HG02798 (cell line): ENCODE measurements at regions not wholly inside any gene's neighbourhood (a gene's known extent, or its start where the extent isn't known, plus 50 kb on each side); places are given as distances from the start of the nearest gene placed in this dataset.
"Not testable (repeated sequence)": the region's sequence is repeated elsewhere in the genome, so short reads cannot be mapped to it uniquely, and the experiment has no call there.

ENCODE experiments used
- ATAC-seq: cut with Tn5 transposase; IDR thresholded peaks from one replicate; pipeline ENCODE4 v1.9.1; 2021; ENCODE audit warnings: mild to moderate bottlenecking; ENCODE audit not compliant: unreplicated experiment, poor library complexity

DNA sequence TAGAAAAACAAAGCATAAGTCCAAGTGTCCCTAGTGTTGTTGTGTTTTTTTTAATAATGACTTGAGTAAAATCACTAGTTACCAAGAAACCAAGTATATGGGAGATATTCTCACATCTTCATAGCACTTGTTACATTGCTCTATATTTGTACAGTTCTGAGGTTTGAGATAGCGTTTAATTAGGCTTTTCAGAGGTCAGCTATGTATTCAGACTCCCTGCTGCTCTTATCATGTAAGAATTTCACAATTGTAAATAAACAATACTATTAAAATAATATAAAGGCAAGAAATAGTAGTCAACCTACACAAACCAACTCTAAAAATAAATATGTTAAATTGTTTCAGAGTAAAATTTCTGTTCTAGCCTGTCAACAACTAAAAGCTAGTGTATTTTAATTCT is 761.9 kb upstream of the FAM174A start:
- no peak for ATAC-seq

DNA sequence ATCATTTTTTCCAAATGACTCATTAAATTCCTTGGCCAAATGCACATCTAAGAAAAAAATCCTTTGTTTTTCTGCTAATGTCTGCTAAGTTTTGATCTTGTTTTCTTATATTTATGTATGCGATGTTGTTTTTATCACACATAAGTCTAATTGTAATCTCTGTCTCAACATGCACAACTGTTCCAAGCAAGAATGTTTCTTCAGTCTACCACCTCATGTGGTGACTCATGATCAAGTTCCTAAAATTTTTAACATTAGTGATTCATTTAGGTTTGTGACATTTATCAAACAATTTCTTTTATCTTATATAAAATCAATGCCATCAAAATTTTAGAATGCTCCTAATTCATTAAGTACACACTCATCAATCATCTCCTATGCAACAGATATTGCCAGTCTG is 763.9 kb upstream of the FAM174A start:
- no peak for ATAC-seq

DNA sequence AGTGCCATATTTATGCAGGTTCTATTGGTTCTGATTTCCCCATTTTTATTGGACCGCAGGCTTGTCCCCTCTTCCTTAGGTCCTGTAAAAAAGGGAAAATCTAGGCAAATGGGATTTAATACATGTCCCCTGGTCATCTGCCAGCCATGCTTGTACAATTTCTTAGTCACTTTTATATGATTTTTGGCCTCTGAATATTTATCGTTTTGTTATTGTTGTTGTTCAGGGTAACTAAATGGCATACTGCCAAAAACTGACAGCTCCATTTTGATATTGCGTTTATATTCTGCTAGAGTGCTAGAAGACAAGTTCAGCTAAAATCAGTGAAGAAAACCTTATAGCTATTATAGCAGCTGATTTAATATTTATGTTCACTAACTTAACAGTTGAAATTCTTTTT is 770.2 kb upstream of the FAM174A start:
- no peak for ATAC-seq

DNA sequence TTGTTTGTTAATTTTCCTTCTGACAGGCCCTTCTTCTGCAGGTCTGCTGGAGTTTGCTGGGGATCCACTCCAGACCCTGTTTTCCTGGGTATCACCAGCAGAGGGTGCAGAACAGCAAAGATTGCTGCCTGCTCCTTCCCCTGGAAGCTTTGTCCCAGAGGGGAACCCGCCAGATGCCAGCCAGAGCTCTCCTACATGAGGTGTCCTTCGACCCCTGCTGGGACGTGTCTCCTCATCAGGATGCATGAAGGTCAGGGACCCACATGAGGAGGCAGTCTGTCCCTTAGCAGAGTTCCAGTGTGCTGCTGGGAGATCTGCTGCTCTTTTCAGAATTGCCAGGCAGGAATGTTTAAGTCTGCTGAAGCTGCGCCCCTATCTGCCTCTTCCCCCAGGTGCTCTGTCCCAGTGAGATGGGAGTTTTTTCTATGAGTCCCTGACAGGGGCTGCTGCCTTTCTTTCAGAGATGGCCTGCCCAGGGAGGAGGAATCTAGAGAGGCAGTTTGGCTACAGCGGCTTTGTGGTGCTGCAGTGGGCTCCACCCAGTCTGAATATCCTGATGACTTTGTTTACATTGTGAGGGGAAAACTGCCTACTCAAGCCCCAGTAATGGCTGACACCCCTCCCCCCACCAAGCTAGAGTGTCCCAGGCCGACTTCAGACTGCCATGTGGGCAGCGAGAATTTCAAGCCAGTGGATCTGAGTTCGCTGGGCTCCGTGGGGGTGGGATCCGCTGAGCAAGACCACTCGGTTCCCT is 772.0 kb upstream of the FAM174A start:
- no peak for ATAC-seq

DNA sequence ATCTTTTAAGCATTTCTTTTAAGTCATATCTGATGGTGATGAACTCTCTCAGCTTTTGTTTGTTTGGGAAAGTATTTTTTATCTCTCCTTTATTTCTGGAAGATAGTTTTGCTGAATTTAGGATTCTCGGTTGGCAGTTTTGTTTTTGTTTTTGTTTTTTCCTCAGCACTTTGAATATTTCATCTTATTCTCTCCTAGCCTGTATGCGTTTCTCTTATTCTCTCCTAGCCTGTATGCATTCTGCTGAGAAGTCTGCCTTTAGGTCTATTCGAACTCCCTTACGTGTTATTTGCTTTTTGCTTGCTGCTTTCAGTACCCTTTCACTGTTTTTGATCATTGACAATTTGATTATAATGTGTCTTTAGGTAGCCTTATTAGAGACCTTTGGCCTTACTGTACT is 787.8 kb upstream of the FAM174A start:
- no peak for ATAC-seq

DNA sequence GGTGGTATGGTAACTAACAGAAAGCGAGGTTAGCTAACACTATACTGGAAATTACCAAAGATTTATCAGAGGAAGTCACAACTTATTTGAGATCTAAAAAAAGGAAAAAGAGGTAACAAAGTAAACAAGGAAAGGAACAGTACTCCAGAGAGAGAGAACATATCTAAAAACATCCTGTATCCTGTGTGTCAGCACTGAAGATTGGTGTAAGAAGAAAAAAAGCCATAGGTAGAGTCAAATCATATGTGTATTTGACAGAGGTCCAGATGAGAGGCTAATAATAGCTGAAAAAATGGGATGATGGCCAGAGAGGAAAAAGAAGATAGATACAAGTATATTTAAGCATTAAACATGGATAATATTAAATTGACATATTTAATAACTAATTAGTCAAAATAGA is 802.0 kb upstream of the FAM174A start:
- not testable (repeated sequence) for ATAC-seq

DNA sequence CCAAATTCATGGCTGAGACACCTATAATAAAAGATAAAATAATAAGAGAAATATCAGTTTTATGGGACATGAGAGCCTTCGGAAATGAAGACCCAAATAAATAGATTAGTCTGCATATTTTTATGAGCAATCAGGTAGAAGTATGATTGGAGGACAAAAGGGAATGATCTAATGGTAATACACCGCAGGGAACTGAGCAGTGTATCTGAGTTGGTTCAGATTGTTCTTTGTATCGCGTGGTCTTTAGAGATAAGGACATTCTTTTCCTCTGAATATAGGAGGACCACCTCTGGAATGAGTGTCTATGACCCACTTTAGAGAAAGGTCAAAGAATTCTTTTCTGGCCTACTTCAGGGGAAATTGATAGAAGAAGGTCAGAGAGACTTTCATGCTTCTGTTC is 801.8 kb upstream of the CHD1 start:
- not testable (repeated sequence) for ATAC-seq

DNA sequence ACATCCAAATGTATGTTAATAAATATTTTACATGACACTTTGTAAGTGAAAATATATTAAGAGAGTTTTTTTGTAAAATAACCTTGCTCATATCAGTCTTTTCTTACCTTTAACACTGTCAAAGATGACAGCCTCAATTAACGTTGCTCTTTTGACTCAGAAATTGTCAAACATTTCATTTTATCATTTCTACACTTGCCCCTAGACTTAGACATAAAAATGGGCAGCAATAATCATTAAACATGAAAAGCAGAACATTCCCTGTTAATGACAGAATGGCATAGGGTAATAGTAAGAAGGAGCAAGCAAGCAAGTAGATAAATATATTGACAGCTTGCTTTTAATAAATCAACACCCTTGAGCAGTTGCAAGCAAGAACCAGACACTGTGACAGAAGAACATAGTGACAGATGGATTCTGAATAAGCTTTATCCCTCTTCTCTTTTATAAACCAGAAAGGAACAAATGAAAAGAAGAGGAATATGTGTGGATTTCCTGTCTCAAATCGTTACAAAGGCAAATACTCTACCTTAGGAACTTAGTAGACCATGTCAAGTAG is 796.0 kb upstream of the CHD1 start:
- no peak for ATAC-seq

DNA sequence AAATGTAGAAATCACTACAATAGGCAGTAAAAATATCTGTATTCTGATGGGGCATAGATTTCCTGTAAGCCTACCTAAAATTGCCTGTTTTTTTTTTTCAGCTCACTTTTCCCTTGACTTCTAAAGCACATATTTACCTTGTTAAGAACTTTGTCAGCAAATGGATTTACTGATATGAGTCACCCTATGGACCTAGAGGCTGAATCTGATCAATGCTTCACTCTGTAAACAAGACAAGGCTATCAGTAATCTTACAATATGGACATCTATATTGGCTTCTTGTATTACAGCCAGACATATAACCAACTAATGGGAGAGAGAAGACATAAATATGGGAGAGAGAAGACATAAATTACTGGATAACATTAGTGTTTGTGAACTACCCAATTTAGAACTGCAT is 792.7 kb upstream of the CHD1 start:
- ATAC-seq: no peak

DNA sequence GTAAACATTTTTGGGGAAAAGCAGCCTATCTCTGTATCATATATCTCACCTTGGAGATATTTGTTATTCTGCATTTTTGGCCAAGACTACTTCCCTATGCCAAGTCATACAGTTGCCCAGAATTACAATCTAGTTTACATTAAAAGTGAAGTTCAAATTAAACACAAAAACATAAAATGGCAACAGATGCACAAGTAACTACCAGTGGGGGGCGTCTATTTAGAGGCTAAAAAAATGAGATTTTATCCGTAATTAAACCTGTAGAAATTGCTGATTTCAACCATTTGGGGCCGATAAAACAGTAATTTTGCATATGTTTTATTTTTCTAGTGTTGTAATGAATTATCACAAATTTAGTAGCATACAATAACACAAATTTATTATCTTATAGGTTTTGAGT is 787.1 kb upstream of the CHD1 start:
- ATAC-seq: no peak

DNA sequence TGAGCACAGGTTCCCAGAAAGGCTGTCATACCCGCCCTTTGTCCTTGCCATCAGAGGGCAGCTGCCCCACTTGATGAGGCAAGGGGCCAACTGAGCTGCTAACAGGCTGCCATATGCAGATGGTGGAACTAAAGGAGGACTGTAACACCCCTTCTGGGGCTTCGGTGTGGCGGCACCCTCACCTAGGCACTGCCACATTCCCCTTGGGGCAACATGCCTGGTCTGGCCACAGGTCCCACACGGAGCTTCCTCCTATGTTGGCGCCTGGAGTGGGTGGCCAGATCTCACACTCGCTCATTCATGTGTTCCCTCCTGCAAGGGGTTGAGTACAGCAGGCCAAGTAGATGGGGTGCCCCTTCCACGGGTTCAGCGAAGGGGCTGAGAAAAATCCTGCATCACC is 777.4 kb upstream of the CHD1 start:
- ATAC-seq: no peak

DNA sequence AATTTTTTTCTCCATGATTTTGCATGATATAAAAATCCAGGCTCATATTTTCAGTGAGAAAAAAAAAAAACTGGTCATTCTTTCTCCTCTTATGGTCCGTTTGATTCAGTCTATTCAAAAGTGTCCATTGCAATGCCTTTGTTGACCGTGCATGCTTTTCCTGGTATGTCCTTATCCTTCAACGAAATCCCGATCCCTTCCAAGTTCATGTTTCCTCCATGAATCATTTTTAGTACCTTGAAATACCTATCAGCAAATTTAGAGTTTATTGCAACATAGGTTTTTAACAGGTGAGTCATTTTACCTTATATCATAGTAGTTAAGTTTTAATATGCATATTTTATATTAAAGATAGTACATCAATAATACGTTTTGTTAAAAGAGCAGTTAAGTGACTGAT is 773.8 kb upstream of the CHD1 start:
- ATAC-seq: no peak

DNA sequence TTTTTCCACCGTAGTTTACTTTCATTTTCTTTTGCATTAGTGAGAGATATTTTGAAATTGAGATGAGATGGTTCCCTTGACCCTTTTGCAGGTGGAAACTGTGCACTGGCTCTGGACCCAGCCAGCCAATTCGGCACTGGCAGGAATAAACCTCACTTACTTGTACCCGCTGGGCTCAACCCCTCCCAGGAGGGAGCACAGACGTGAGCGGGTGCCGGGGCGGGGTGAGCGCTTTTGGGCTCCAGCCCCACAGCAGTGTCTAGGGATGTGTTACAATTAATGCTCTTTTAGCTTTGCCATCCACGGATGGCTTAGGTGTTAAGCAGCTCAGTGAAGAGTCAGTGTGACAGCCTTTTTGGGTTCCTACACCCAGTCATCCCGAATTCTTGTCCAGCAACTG is 766.1 kb upstream of the CHD1 start:
- ATAC-seq: no peak

DNA sequence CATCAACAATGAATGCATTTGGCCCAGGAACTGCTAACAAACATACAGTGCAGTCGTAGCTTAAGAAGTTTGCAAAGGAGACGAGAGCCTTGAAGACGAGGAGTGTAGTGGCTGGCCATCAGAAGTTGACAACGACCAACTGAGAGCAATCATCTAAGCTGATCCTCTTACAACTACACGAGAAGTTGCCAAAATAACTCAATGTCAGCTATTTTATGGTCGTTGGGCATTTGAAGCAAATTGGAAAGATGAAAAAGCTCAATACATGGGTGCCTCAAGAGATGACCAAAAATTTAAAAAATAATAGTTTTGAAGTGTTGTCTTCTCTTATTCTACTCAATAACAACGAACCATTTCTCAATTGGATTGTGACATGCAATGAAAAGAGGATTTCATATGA is 757.7 kb upstream of the CHD1 start:
- no peak for ATAC-seq

DNA sequence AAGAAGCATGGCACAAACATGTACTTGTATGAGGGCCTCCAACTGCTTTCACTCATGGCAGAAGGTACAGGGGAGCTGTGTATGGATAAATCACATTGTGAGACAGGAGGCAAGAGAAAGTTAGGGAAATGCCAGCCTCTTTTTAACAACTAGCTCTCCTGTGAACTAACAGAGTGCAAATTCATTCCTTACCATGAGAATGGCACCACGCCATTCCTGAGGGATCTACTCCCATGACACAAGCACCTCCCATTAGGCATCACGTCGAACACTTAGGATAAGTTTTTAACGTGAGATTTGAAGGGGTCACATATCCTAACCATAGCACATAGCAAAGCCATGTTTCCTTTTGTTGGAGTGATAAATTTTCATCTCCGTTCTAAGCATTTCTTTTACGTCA is 747.2 kb upstream of the CHD1 start:
- no peak for ATAC-seq

DNA sequence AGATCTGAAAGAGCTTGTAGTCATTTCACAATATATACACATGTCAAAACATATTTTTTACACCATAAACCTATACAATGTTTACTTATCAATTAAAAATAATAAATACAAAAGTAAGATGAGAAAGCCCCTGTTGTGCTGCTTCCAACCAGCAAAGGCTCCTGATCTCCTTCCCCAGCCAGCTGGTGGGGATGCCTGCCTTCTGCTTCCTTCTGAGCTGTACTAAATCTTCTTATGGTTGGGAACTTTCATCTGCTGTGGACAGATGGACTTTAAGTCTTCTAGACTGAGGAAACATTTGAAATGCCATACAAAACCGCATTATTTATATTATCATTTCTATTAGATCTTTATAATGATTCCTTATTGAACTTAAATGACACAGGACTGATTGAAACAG is 745.3 kb upstream of the CHD1 start:
- no peak for ATAC-seq

DNA sequence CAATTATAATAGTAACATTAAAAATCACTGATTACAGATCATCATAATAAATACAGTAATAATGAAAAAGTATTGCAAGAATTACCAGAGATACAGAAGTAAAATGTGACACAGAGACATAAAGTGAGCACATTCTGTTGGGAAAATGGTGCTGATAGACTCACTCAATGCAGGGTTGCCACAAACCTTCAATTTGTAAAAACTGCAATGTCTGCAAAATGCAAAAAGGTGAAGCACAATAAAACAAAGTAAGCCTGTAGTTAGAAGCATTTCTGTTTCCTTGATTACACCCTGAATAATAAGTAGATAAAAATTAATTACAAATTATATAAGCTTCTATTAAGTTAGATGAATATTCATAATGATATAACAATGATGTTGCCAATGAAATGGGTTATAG is 736.2 kb upstream of the CHD1 start:
- ATAC-seq: no peak

DNA sequence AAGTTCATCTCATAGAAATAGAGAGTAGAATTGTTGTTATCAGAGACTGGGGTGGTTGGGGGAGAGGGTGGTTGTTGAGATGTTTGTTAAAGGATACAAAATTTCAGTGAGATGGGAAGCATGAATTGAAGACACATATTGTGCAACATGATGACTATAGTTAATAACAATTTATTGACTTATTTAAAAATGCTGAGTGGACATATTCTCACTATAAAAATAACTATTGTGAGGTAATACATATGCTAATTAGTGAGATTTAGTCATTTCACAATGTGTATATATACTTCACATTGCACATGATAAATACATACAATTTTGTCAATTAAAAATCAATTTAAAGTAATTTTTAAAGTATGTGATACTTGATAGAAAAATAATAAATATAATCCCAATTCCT is 722.5 kb upstream of the CHD1 start:
- ATAC-seq: no peak

DNA sequence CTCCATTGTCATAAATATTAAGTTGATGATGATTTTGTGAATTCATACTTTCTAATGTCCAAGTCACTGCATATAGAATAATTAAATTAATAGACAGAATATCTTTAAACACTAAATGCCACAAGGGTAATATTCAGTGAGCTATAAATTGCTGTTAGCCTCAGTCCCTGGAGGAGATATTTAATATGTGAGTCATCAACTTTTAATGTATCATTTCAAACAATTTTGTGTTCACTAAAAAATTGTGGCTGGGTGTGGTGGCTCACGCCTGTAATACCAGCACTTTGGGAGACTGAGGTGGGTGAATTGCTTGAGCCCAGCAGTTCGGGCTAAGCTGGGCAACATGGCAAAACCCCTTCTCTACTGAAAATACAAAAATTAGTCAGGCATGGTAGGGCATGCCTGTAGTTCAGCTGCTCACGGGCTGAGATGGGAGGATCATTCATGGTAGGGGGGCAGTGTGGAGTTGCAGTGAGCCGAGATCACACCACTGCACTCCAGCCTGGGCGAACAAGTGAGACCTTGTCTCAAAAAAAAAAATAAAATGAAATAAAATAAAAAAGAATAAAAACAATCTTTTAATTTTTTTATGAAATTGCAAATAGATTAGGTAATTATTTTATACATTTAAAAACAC is 717.3 kb upstream of the CHD1 start:
- no peak for ATAC-seq

DNA sequence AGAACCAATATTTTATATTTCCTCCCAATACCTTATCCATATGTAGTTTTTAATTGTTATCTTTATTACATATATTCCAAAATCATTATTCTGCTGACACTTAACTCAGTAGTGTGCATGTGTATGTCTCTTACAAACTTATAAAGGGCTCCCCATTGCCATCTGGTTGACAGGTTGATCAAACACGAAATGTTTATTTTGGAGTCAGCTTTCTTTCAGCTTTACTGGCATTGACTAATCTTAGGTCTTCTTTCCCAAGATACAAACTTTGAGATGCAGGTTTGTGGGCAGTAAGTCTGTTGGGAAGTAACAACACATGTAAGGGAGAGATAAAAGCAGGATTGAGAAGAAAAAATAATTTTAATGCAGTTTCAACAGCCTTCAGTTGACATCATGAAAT is 716.0 kb upstream of the CHD1 start:
- no peak for ATAC-seq

DNA sequence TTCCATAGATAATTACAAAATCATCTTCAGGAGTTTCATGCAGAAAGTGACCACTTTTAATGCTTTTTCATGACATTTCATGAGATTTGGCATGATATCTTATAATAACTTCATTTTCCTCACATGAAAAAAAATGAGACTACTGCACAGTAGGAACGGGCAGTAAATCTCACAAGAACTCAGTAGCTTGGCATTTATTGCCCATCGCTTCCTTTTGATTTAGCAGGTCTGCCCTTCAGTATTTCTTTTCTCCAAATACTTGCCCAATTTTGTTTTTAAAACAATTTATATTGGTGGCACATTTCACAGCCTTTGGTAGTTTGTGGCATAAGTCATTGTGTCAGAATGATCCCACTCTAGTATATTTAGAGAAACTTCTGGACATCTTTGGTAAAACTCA is 711.8 kb upstream of the CHD1 start:
- ATAC-seq: no peak

DNA sequence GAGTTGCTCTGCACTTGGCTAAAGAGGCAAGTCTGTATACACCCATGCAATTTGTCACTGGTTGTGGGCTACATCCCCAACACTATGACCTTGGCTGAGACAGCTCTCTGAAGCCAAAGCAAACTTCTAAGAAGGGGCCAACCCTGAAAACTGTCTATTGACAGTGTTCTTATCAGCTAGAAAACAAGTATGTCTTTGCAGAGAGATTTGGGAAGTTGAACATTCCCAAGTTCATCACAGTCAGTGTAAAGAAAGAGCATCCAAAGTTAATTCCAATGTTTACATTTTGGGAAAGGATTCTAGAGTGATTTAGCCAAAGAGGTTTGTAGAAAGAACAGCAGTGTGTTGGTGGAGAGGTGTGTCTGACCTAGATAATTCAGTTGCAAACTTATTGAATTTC is 711.1 kb upstream of the CHD1 start:
- ATAC-seq: no peak
